ENCODE measurements at regions not wholly inside any gene's neighbourhood (a gene's known extent, or its start where the extent isn't known, plus 50 kb on each side); places are given as distances from the start of the nearest gene placed in this dataset.

GRCh38 chr21:16596369-16596768 lies 866.6 kb downstream of the USP25 start:
- no peak for DNase-seq

- no peak for DNase-seq
Observed at GRCh38 chr21:16597753-16598152, 868.0 kb downstream of the USP25 start.

- no peak for DNase-seq
Observed at GRCh38 chr21:16605597-16605996, 875.8 kb downstream of the USP25 start.

GRCh38 chr21:16606271-16606670 lies 876.5 kb downstream of the USP25 start:
- no peak for DNase-seq

GRCh38 chr21:16608209-16608830 lies 878.5 kb downstream of the USP25 start:
- no peak for DNase-seq

GRCh38 chr21:16619281-16619680 lies 889.5 kb downstream of the USP25 start:
- no peak for DNase-seq

GRCh38 chr21:16620786-16621320 lies 891.1 kb downstream of the USP25 start:
- DNase-seq = no peak

GRCh38 chr21:16624479-16625118 lies 888.2 kb upstream of the CXADR start:
- DNase-seq = no peak

GRCh38 chr21:16625491-16625890 lies 887.4 kb upstream of the CXADR start:
- DNase-seq = no peak

GRCh38 chr21:16633831-16634459 lies 878.9 kb upstream of the CXADR start:
- DNase-seq = no peak

GRCh38 chr21:16634515-16634914 lies 878.3 kb upstream of the CXADR start:
- no peak for DNase-seq

GRCh38 chr21:16640297-16641027 lies 872.4 kb upstream of the CXADR start:
- DNase-seq = no peak

GRCh38 chr21:16642353-16642752 lies 870.5 kb upstream of the CXADR start:
- DNase-seq = no peak

- DNase-seq = no peak
Observed at GRCh38 chr21:16644685-16645084, 868.2 kb upstream of the CXADR start.

- DNase-seq = no peak
Observed at GRCh38 chr21:16650714-16651366, 862.0 kb upstream of the CXADR start.

- no peak for DNase-seq
Observed at GRCh38 chr21:16651956-16652355, 860.9 kb upstream of the CXADR start.

GRCh38 chr21:16663436-16663835 lies 849.4 kb upstream of the CXADR start:
- no peak for DNase-seq

GRCh38 chr21:16667395-16667794 lies 845.4 kb upstream of the CXADR start:
- no peak for DNase-seq

GRCh38 chr21:16674949-16675348 lies 837.9 kb upstream of the CXADR start:
- no peak for DNase-seq

GRCh38 chr21:16676391-16676790 lies 836.5 kb upstream of the CXADR start:
- DNase-seq = no peak

GRCh38 chr21:16678429-16679160 lies 834.2 kb upstream of the CXADR start:
- DNase-seq = no peak

GRCh38 chr21:16695074-16695473 lies 817.8 kb upstream of the CXADR start:
- no peak for DNase-seq
